Gastroesophageal sphincter (tissue), 4 donors: ENCODE measurements at regions not wholly inside any gene's neighbourhood (a gene's known extent, or its start where the extent isn't known, plus 50 kb on each side); places are given as distances from the start of the nearest gene placed in this dataset.

Source experiments
- ATAC-seq: fragments of 150-250 bp; one replicate; pipeline ENCODE4 v1.9.1; 2016; ENCODE audit warnings: mild to moderate bottlenecking, moderate library complexity
- H3K27ac ChIP-seq, 4 donors: fragments of 200-600 bp; sonication (generic) in 3 of 4; 1 replicate in 3 of 4; 2 replicates in 1 of 4; pipeline ENCODE4 v1.5.1; 2016 to 2019
- H3K27me3 ChIP-seq: fragments of 200-600 bp; sonication (generic); one replicate; pipeline ENCODE4 v1.5.1; 2019
- H3K36me3 ChIP-seq, 2 donors: fragments of 200-600 bp; sonication (generic); one replicate each; pipeline ENCODE4 v1.5.1; 2019; ENCODE audit warnings: control low read depth in 1 of 2
- H3K4me1 ChIP-seq, 3 donors: fragments of 200-600 bp; sonication (generic); 1 replicate in 2 of 3; 2 replicates in 1 of 3; pipeline ENCODE4 v1.5.1; 2016 to 2019; ENCODE audit warnings: control low read depth in 2 of 3
- H3K4me3 ChIP-seq, 2 donors: fragments of 200-600 bp; sonication (generic); one replicate each; pipeline ENCODE4 v1.5.1; 2019; ENCODE audit warnings: mild to moderate bottlenecking in 1 of 2, moderate library complexity in 1 of 2
- H3K9me3 ChIP-seq, 3 donors: fragments of 200-600 bp; sonication (generic); one replicate each; pipeline ENCODE4 v1.5.1; 2017 to 2019; ENCODE audit warnings: control low read depth in 2 of 3
- EP300 ChIP-seq: sonication (generic); formaldehyde crosslinking; IDR thresholded peaks from one replicate; pipeline ENCODE4 v1.6.1; 2017; ENCODE audit warnings: antibody characterized with exemption, mild to moderate bottlenecking
- POLR2A ChIP-seq, 2 donors: fragments of 450-650 bp; IDR thresholded peaks; one replicate each; pipeline ENCODE4 v1.6.1; 2017; ENCODE audit warnings: antibody characterized with exemption in 2 of 2, mild to moderate bottlenecking in 2 of 2, moderate library complexity in 1 of 2
- POLR2AphosphoS5 ChIP-seq: sonication (generic); formaldehyde crosslinking; IDR thresholded peaks from one replicate; pipeline ENCODE4 v1.6.1; 2017; ENCODE audit warnings: antibody characterized with exemption
- WGBS, 2 donors: methylation state at CpG; one replicate each; pipeline ENCODE4 v1.1.5; 2018; ENCODE audit warnings: low coverage in 1 of 2; 5-methylcytosine and 5-hydroxymethylcytosine counted together
- TF ChIP-seq, protein P1 (sequence below), 4 experiments: fragments of 200-600 bp in 2 of 4; fragments of 450-650 bp in 2 of 4; sonication (generic) in 1 of 4; IDR thresholded peaks; one replicate each; pipeline ENCODE4 v1.5.1; 2017 to 2019; ENCODE audit warnings: antibody characterized with exemption in 4 of 4, mild to moderate bottlenecking in 2 of 4, moderate library complexity in 2 of 4

DNA sequence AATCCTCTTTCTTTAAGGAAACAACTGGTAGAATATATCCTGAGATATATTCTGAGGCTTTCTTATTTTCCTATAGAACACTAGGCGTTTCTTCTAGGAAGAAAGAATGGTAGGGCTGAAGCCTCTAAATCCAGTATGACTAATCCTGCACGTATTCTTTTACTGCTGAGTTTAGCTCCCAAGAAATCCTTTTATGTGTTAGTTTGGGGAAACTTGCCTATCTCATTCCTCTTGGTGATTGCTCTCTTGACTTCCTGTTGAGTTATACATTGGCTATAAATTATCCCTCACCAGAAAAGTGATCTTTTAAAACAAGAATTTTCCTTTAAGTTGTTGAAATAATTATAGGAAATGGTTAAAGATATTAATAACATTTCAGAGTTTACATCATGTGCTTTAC is 422.9 kb downstream of the TMEM161B start:
- no peak for ATAC-seq
- peaks cover 5% of the 10 kb centered on the region for H3K27me3 ChIP-seq

DNA sequence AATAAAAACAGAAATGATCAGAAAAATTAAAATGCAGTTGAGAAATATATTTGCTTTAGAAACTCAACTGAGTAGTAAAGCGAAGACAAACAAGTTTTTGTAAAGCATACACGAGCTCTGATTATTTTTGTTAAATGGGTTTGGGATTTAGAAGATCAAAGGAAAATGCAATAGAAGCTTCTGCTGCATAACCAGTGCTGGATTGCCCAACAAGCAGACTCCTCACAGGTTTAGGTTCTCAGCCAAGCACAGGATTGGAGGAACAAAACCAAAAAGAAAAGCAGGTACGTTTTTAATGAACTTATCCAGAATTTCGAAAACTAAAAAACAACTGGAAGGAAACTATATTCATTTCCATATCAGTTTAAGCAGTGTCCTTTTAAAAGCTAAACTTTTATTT is 423.8 kb downstream of the TMEM161B start:
- no peak for ATAC-seq
- 69 to 72% methylated on average over 4 of the region's 4 CpGs for WGBS, 2 donors
- H3K27me3 ChIP-seq, result peaks cover 5% of the 10 kb centered on the region

More for the DNA sequence above, 422.9 kb downstream of the TMEM161B start:
- H3K36me3 ChIP-seq, result no peaks in the 10 kb centered on the region
- TF ChIP-seq POLR2A (IDR thresholded peaks at IDR 0.05) (no peak), POLR2AphosphoS5 (no peak), EP300 (no peak)
- TF ChIP-seq, protein P1, sequence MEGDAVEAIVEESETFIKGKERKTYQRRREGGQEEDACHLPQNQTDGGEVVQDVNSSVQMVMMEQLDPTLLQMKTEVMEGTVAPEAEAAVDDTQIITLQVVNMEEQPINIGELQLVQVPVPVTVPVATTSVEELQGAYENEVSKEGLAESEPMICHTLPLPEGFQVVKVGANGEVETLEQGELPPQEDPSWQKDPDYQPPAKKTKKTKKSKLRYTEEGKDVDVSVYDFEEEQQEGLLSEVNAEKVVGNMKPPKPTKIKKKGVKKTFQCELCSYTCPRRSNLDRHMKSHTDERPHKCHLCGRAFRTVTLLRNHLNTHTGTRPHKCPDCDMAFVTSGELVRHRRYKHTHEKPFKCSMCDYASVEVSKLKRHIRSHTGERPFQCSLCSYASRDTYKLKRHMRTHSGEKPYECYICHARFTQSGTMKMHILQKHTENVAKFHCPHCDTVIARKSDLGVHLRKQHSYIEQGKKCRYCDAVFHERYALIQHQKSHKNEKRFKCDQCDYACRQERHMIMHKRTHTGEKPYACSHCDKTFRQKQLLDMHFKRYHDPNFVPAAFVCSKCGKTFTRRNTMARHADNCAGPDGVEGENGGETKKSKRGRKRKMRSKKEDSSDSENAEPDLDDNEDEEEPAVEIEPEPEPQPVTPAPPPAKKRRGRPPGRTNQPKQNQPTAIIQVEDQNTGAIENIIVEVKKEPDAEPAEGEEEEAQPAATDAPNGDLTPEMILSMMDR (IDR thresholded peaks at IDR 0.05), result no peak
- no peak overlapping the region for H3K27ac ChIP-seq
- H3K4me1 ChIP-seq, result no peaks in the 10 kb centered on the region
- H3K9me3 ChIP-seq, result peaks cover 0 to 8% (median 0%) of the 10 kb centered on the region in 3 donors
- WGBS, 2 donors, result 37 to 41% methylated on average over 2 of the region's 2 CpGs
- H3K4me3 ChIP-seq, result no peak overlapping the region

GRCh38 chr5:87844449-87844848 is 424.2 kb downstream of the TMEM161B start:
- Histone ChIP-seq H3K9me3 (peaks cover 0 to 16% (median 0%) of the 10 kb centered on the region in 3 donors), H3K4me3 (no peak overlapping the region), H3K27ac (no peak overlapping the region), H3K27me3 (peaks cover 5% of the 10 kb centered on the region), H3K36me3 (no peaks in the 10 kb centered on the region), H3K4me1 (no peaks in the 10 kb centered on the region)
- no peak for ATAC-seq
- 75 to 91% methylated on average over 1 of the region's 1 CpG for WGBS, 2 donors
- TF ChIP-seq POLR2A (IDR thresholded peaks at IDR 0.05) (no peak), EP300 (no peak), POLR2AphosphoS5 (no peak)
- TF ChIP-seq, protein P1 (IDR thresholded peaks at IDR 0.05), result no peak

More for the DNA sequence above, 423.8 kb downstream of the TMEM161B start:
- peaks cover 0 to 12% (median 0%) of the 10 kb centered on the region in 3 donors for H3K9me3 ChIP-seq
- no peaks in the 10 kb centered on the region for H3K4me1 ChIP-seq
- no peak overlapping the region for H3K27ac ChIP-seq
- no peaks in the 10 kb centered on the region for H3K36me3 ChIP-seq
- TF ChIP-seq POLR2A (IDR thresholded peaks at IDR 0.05), result no peak
- no peak for TF ChIP-seq POLR2AphosphoS5
- no peak overlapping the region for H3K4me3 ChIP-seq

GRCh38 chr5:87836696-87837095 is 424.0 kb upstream of the CCNH start:
- no peaks in the 10 kb centered on the region for H3K36me3 ChIP-seq
- no peak overlapping the region for H3K27ac ChIP-seq
- TF ChIP-seq, protein P1 (IDR thresholded peaks at IDR 0.05), result no peak
- no peak for TF ChIP-seq EP300
- TF ChIP-seq POLR2AphosphoS5, result no peak
- no peak for TF ChIP-seq POLR2A (IDR thresholded peaks at IDR 0.05)
- peaks cover 0 to 35% (median 0%) of the 10 kb centered on the region in 3 donors for H3K9me3 ChIP-seq
- H3K27me3 ChIP-seq, result peaks cover 5% of the 10 kb centered on the region
- no peak for ATAC-seq
- 63 to 67% methylated on average over 1 of the region's 1 CpG for whole genome bisulfite sequencing, 2 donors
- H3K4me3 ChIP-seq, result no peak overlapping the region
- no peaks in the 10 kb centered on the region for H3K4me1 ChIP-seq

GRCh38 chr5:87831499-87831898 is 418.8 kb upstream of the CCNH start:
- ATAC-seq, result no peak
- WGBS, 2 donors, result 71 to 80% methylated on average over 1 of the region's 2 CpGs
- Histone ChIP-seq H3K27ac (no peak overlapping the region), H3K4me3 (no peak overlapping the region), H3K9me3 (peaks cover 0 to 18% (median 0%) of the 10 kb centered on the region in 3 donors), H3K36me3 (no peaks in the 10 kb centered on the region), H3K4me1 (no peaks in the 10 kb centered on the region), H3K27me3 (no peaks in the 10 kb centered on the region)
- no peak for TF ChIP-seq POLR2AphosphoS5
- no peak for TF ChIP-seq POLR2A (IDR thresholded peaks at IDR 0.05)
- TF ChIP-seq, protein P1 (IDR thresholded peaks at IDR 0.05), result no peak
- TF ChIP-seq EP300, result no peak
